SU-DHL-6 (cell line): ENCODE measurements at regions not wholly inside any gene's neighbourhood (a gene's known extent, or its start where the extent isn't known, plus 50 kb on each side); places are given as distances from the start of the nearest gene placed in this dataset.

ENCODE experiments used
- H2AFZ ChIP-seq: fragments of 200-600 bp; sonication (generic); 2 replicates; pipeline ENCODE4 v1.6.1; 2014; ENCODE audit warnings: low read depth, mild to moderate bottlenecking, moderate library complexity, mixed read lengths, antibody characterized with exemption, low read length; ENCODE audit not compliant: severe bottlenecking
- H3F3A ChIP-seq: fragments of 200-600 bp; shearing (Covaris generic); 2 replicates; pipeline ENCODE4 v1.6.0; 2016; ENCODE audit warnings: antibody characterized with exemption, mild to moderate bottlenecking; ENCODE audit not compliant: insufficient read depth
- H3K27ac ChIP-seq: fragments of 200-600 bp; sonication (generic); 2 replicates; pipeline ENCODE4 v1.5.1; 2016; ENCODE audit warnings: low read depth, mild to moderate bottlenecking, low read length, moderate library complexity, mixed read lengths
- H3K27me3 ChIP-seq: fragments of 200-600 bp; sonication (generic), shearing (Covaris generic); 2 replicates; pipeline ENCODE4 v1.6.0; 2014; ENCODE audit warnings: mild to moderate bottlenecking, low read length
- H3K36me3 ChIP-seq: fragments of 200-600 bp; sonication (generic); 2 replicates; pipeline ENCODE4 v1.6.1; 2014; ENCODE audit warnings: mild to moderate bottlenecking, low read length, mixed read lengths
- H3K4me2 ChIP-seq: fragments of 300-600, 200-600 bp; shearing (Covaris generic), sonication (generic); 2 replicates; pipeline ENCODE4 v1.6.0; 2014; ENCODE audit warnings: low read length, low read depth, mild to moderate bottlenecking; ENCODE audit not compliant: poor library complexity, severe bottlenecking
- H3K4me3 ChIP-seq: fragments of 200-600 bp; sonication (generic); 2 replicates; pipeline ENCODE4 v1.5.1; 2014; ENCODE audit warnings: antibody characterized with exemption, low read length, mild to moderate bottlenecking, mixed read lengths; ENCODE audit not compliant: insufficient read depth, poor library complexity, severe bottlenecking
- H3K79me2 ChIP-seq: fragments of 200-600 bp; sonication (generic); 2 replicates; pipeline ENCODE4 v1.6.1; 2014; ENCODE audit warnings: mild to moderate bottlenecking, low read length, moderate library complexity; ENCODE audit not compliant: insufficient read depth
- H3K9ac ChIP-seq: fragments of 200-600 bp; sonication (generic); 2 replicates; pipeline ENCODE4 v1.7.0; 2014; ENCODE audit warnings: mild to moderate bottlenecking, low read length
- H3K9me2 ChIP-seq: fragments of 200-600 bp; sonication (generic); replicated peaks from 2 replicates; pipeline ENCODE4 v1.6.1; 2014; ENCODE audit warnings: low read length; ENCODE audit not compliant: insufficient read depth
- H3K9me3 ChIP-seq: fragments of 200-600 bp; sonication (generic); 2 replicates; pipeline ENCODE4 v1.6.1; 2014; ENCODE audit warnings: low read length, mixed read lengths; ENCODE audit not compliant: insufficient read depth
- H4K20me1 ChIP-seq: fragments of 200-600 bp; sonication (generic); 2 replicates; pipeline ENCODE4 v1.6.1; 2014; ENCODE audit warnings: low read depth, mild to moderate bottlenecking, antibody characterized with exemption, low read length, moderate library complexity, mixed read lengths
- CTCF ChIP-seq: fragments of 200-600 bp; sonication (generic); IDR thresholded peaks from one replicate; pipeline ENCODE4 v1.5.1; 2017; ENCODE audit warnings: antibody characterized with exemption, mild to moderate bottlenecking, low read length, moderate library complexity; ENCODE audit not compliant: insufficient read depth, poor library complexity, severe bottlenecking
- EZH2phosphoT487 ChIP-seq: fragments of 200-600 bp; sonication (generic), shearing (Covaris generic); conservative IDR thresholded peaks from 2 replicates; pipeline ENCODE4 v1.6.1; 2018; ENCODE audit warnings: mild to moderate bottlenecking, antibody characterized with exemption, low read length, moderate library complexity, mixed read lengths

DNA sequence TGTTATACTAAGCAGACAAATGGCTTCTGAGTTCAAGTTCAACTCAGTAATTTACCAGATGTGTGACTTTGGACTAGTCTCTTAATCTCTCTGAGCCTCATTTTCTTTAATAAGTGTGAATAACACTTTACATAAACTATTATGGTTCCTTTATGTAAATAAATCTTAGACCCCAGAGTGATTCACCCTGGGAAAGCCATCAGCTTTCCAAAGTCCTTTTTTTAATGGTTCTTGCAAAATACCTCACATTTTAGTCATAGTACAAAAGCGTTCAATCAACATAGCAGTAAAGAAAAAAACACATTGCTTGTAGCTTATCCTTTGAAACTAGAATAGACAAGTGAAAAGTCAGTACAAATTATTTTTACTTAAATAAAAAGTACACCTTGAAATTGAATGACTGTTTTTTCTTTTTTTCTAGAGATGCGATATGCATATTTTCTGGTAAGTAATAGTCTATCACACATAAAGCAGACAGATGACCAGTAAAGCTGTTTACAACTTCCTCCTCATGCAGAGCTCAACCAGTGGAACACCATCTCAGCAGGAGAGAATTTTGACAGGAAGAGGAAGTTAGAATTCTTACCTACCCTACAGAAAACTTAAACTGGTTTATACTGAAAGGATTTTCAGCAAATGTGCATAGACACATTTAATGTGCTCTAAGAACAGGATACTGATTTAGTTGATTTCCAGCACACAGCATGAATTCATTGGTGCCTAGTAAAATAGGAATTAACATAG lies 123.0 kb upstream of the AGBL1 start:
- no peaks in the 10 kb centered on the region for H4K20me1 ChIP-seq
- H3K9me3 ChIP-seq, result no peaks in the 10 kb centered on the region
- no peak overlapping the region for H3K4me3 ChIP-seq
- no peaks in the 10 kb centered on the region for H3K27me3 ChIP-seq
- no peak overlapping the region for H3K9ac ChIP-seq
- TF ChIP-seq EZH2phosphoT487 (no peak), CTCF (no peak)
- H3K9me2 ChIP-seq, result no peaks in the 10 kb centered on the region
- no peaks in the 10 kb centered on the region for H3F3A ChIP-seq
- no peaks in the 10 kb centered on the region for H3K36me3 ChIP-seq
- no peaks in the 10 kb centered on the region for H3K79me2 ChIP-seq
- no peak overlapping the region for H2AFZ ChIP-seq
- H3K4me2 ChIP-seq, result no peak overlapping the region
- H3K27ac ChIP-seq, result no peak overlapping the region

DNA sequence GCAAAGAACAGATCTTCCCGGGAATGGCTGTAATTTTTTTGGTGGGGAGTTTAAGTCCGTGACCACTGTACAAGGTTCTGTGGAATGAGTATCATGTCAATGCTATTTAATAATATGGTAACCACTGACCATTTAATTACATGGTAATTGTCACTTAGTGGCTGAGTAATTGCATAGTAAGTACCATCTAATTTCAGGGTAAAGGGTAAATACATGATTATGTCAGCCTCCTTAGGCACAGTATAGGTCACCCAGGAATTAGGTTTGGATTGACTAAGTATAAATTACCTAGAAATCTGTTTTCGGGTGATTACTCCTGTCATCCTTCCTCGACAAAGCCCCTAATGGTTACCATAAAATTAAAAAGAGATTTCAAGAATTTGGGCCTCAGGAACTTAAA lies 120.1 kb upstream of the AGBL1 start:
- no peaks in the 10 kb centered on the region for H3K9me3 ChIP-seq
- no peaks in the 10 kb centered on the region for H4K20me1 ChIP-seq
- H3K36me3 ChIP-seq, result no peaks in the 10 kb centered on the region
- H2AFZ ChIP-seq, result no peak overlapping the region
- H3K27ac ChIP-seq, result no peak overlapping the region
- no peak overlapping the region for H3K9ac ChIP-seq
- no peaks in the 10 kb centered on the region for H3K27me3 ChIP-seq
- no peaks in the 10 kb centered on the region for H3K79me2 ChIP-seq
- H3F3A ChIP-seq, result no peaks in the 10 kb centered on the region
- H3K4me2 ChIP-seq, result no peak overlapping the region
- H3K4me3 ChIP-seq, result no peak overlapping the region
- TF ChIP-seq EZH2phosphoT487 (no peak), CTCF (no peak)
- H3K9me2 ChIP-seq, result no peaks in the 10 kb centered on the region

- H3K9me2 ChIP-seq, result no peaks in the 10 kb centered on the region
- no peaks in the 10 kb centered on the region for H3K79me2 ChIP-seq
- no peaks in the 10 kb centered on the region for H3K9me3 ChIP-seq
- no peaks in the 10 kb centered on the region for H3F3A ChIP-seq
- TF ChIP-seq CTCF (no peak), EZH2phosphoT487 (no peak)
- H3K27me3 ChIP-seq, result no peaks in the 10 kb centered on the region
- no peak overlapping the region for H3K9ac ChIP-seq
- H4K20me1 ChIP-seq, result no peaks in the 10 kb centered on the region
- no peak overlapping the region for H3K27ac ChIP-seq
- no peak overlapping the region for H3K4me2 ChIP-seq
- no peaks in the 10 kb centered on the region for H3K36me3 ChIP-seq
- H3K4me3 ChIP-seq, result no peak overlapping the region
- no peak overlapping the region for H2AFZ ChIP-seq
Observed at GRCh38 chr15:85960381-85960780, 119.3 kb upstream of the AGBL1 start.
